ENCODE measurements at regions not wholly inside any gene's neighbourhood (a gene's known extent, or its start where the extent isn't known, plus 50 kb on each side); places are given as distances from the start of the nearest gene placed in this dataset.

- no peak for DNase-seq
Measured at GRCh38 chr2:173419506-173419905, 64.8 kb downstream of the CDCA7 start.

GRCh38 chr2:173424886-173425285 lies 70.2 kb downstream of the CDCA7 start:
- no peak for DNase-seq

- no peak for DNase-seq
Measured at GRCh38 chr2:173427887-173428668, 73.4 kb downstream of the CDCA7 start.

GRCh38 chr2:173431191-173431590 lies 76.5 kb downstream of the CDCA7 start:
- no peak for DNase-seq

GRCh38 chr2:173432049-173432754 lies 77.5 kb downstream of the CDCA7 start:
- DNase-seq: no peak

- DNase-seq: no peak
Measured at GRCh38 chr2:173434762-173435569, 80.3 kb downstream of the CDCA7 start.

- no peak for DNase-seq
Measured at GRCh38 chr2:173435574-173435973, 80.9 kb downstream of the CDCA7 start.

GRCh38 chr2:173436088-173436487 lies 81.4 kb downstream of the CDCA7 start:
- no peak for DNase-seq

- DNase-seq: no peak
Measured at GRCh38 chr2:173441222-173441621, 86.5 kb downstream of the CDCA7 start.

- DNase-seq: no peak
Measured at GRCh38 chr2:173442542-173442941, 87.9 kb downstream of the CDCA7 start.

GRCh38 chr2:173446722-173447121 lies 92.0 kb downstream of the CDCA7 start:
- DNase-seq: no peak

- peak in 1 of 2 donors; percentile 45 for DNase-seq
Measured at GRCh38 chr2:173448938-173449471, 94.3 kb downstream of the CDCA7 start.

GRCh38 chr2:173451118-173451517 lies 96.4 kb downstream of the CDCA7 start:
- no peak for DNase-seq

- no peak for DNase-seq
Measured at GRCh38 chr2:173451941-173452340, 97.3 kb downstream of the CDCA7 start.

GRCh38 chr2:173452416-173452815 lies 97.7 kb downstream of the CDCA7 start:
- DNase-seq: no peak

GRCh38 chr2:173456960-173457359 lies 102.3 kb downstream of the CDCA7 start:
- no peak for DNase-seq

GRCh38 chr2:173457366-173457765 lies 102.7 kb downstream of the CDCA7 start:
- DNase-seq: no peak

GRCh38 chr2:173458991-173459780 lies 104.5 kb downstream of the CDCA7 start:
- no peak for DNase-seq

- no peak for DNase-seq
Measured at GRCh38 chr2:173462892-173463840, 108.5 kb downstream of the CDCA7 start.

- no peak for DNase-seq
Measured at GRCh38 chr2:173463846-173464245, 109.2 kb downstream of the CDCA7 start.

- no peak for DNase-seq
Measured at GRCh38 chr2:173467751-173468150, 113.1 kb downstream of the CDCA7 start.

Measured in bone marrow (tissue), 2 donors.